HEK293 (cell line): ENCODE measurements at regions not wholly inside any gene's neighbourhood (a gene's known extent, or its start where the extent isn't known, plus 50 kb on each side); places are given as distances from the start of the nearest gene placed in this dataset.

Experiments used
- CTCF ChIA-PET: fragments of 350-600 bp; formaldehyde crosslinking; extraction: SDS; loops from one replicate; lab custom pipeline; 2021; ENCODE audit warnings: antibody characterized with exemption; lab: Yijun Ruan, JAX
- POLR2A ChIA-PET: fragments of 300-600 bp; formaldehyde crosslinking; extraction: SDS; loops from one replicate; lab custom pipeline; 2020; ENCODE audit warnings: antibody characterized with exemption, inconsistent platforms; lab: Yijun Ruan, JAX
- H3K27ac ChIP-seq: fragments of 200-500 bp; sonication (Bioruptor generic); 2 replicates; pipeline ENCODE4 v1.5.1; 2014; ENCODE audit warnings: low read depth, low read length, control low read depth, inconsistent platforms; ENCODE audit errors: extremely low read depth
- H3K36me3 ChIP-seq, 2 experiments: fragments of 200-500 bp in 1 of 2; sonication (Bioruptor generic) in 1 of 2; 1 replicate in 1 of 2; 2 replicates in 1 of 2; pipeline ENCODE4 v1.5.1; 2014 to 2017; ENCODE audit warnings: inconsistent platforms in 2 of 2, low read length in 2 of 2; ENCODE audit not compliant: control insufficient read depth in 2 of 2, insufficient read depth in 1 of 2
- H3K4me1 ChIP-seq: fragments of 200-500 bp; sonication (Bioruptor generic); 2 replicates; pipeline ENCODE4 v1.5.1; 2014; ENCODE audit warnings: mild to moderate bottlenecking, low read length, inconsistent platforms; ENCODE audit not compliant: control insufficient read depth, insufficient read depth
- H3K4me3 ChIP-seq: 2 replicates; pipeline ENCODE4 v1.5.1; 2011; ENCODE audit warnings: low read depth, mild to moderate bottlenecking, control low read depth, low read length, moderate library complexity
- H3K9me3 ChIP-seq: fragments of 200-500 bp; sonication (Bioruptor generic); 2 replicates; pipeline ENCODE4 v1.5.1; 2014; ENCODE audit warnings: low read depth, low read length, inconsistent platforms; ENCODE audit not compliant: control insufficient read depth, insufficient read depth
- BCL6B ChIP-seq: fragments of 450-650 bp; formaldehyde crosslinking; IDR thresholded peaks from 2 replicates; pipeline ENCODE4 v1.5.1; 2017; ENCODE audit warnings: missing biosample characterization, missing genetic modification characterization
- IKZF3 ChIP-seq: fragments of 450-650 bp; IDR thresholded peaks from 2 replicates; pipeline ENCODE4 v1.5.0; 2018; ENCODE audit warnings: missing biosample characterization, mild to moderate bottlenecking, missing genetic modification characterization, moderate library complexity
- KLF16 ChIP-seq: fragments of 450-650 bp; formaldehyde crosslinking; IDR thresholded peaks from 2 replicates; pipeline ENCODE4 v1.5.1; 2017; ENCODE audit warnings: missing biosample characterization, missing genetic modification characterization
- PRDM10 ChIP-seq: fragments of 450-650 bp; formaldehyde crosslinking; IDR thresholded peaks from 2 replicates; pipeline ENCODE4 v1.5.1; 2016; ENCODE audit warnings: missing biosample characterization, missing genetic modification characterization
- PRDM2 ChIP-seq: fragments of 450-650 bp; formaldehyde crosslinking; IDR thresholded peaks from 2 replicates; pipeline ENCODE4 v1.5.1; 2016; ENCODE audit warnings: missing biosample characterization, missing genetic modification characterization, borderline replicate concordance
- SALL2 ChIP-seq: fragments of 450-650 bp; formaldehyde crosslinking; IDR thresholded peaks from 2 replicates; pipeline ENCODE4 v1.5.0; 2017; ENCODE audit warnings: missing biosample characterization, mild to moderate bottlenecking, missing genetic modification characterization, borderline replicate concordance
- SETDB1 ChIP-seq: IDR thresholded peaks from one replicate; pipeline ENCODE4 v1.6.1; 2017; ENCODE audit warnings: mild to moderate bottlenecking, low read length, moderate library complexity, mixed read lengths; ENCODE audit not compliant: insufficient read length
- YY2 ChIP-seq: fragments of 450-650 bp; formaldehyde crosslinking; IDR thresholded peaks from 2 replicates; pipeline ENCODE4 v1.5.1; 2016; ENCODE audit warnings: missing biosample characterization, missing genetic modification characterization
- ZNF148 ChIP-seq: fragments of 450-650 bp; formaldehyde crosslinking; IDR thresholded peaks from 2 replicates; pipeline ENCODE4 v1.5.0; 2017; ENCODE audit warnings: missing biosample characterization, missing genetic modification characterization, borderline replicate concordance
- ZNF169 ChIP-seq: fragments of 450-650 bp; formaldehyde crosslinking; IDR thresholded peaks from 2 replicates; pipeline ENCODE4 v1.5.1; 2016; ENCODE audit warnings: missing biosample characterization, missing genetic modification characterization
- ZNF184 ChIP-seq: fragments of 450-650 bp; IDR thresholded peaks from 2 replicates; pipeline ENCODE4 v1.5.1; 2018; ENCODE audit warnings: missing biosample characterization, mild to moderate bottlenecking, missing genetic modification characterization
- ZNF221 ChIP-seq: fragments of 450-650 bp; formaldehyde crosslinking; IDR thresholded peaks from 2 replicates; pipeline ENCODE4 v1.5.1; 2017; ENCODE audit warnings: missing biosample characterization, missing genetic modification characterization, borderline replicate concordance
- ZNF239 ChIP-seq: fragments of 450-650 bp; formaldehyde crosslinking; IDR thresholded peaks from 2 replicates; pipeline ENCODE4 v1.5.1; 2016; ENCODE audit warnings: missing biosample characterization, missing genetic modification characterization
- ZNF248 ChIP-seq: fragments of 450-650 bp; formaldehyde crosslinking; IDR thresholded peaks from 2 replicates; pipeline ENCODE4 v1.5.1; 2017; ENCODE audit warnings: missing biosample characterization, missing genetic modification characterization
- ZNF292 ChIP-seq: fragments of 450-650 bp; formaldehyde crosslinking; IDR thresholded peaks from 2 replicates; pipeline ENCODE4 v1.5.1; 2016; ENCODE audit warnings: low read depth, missing biosample characterization, missing genetic modification characterization, borderline replicate concordance
- ZNF324 ChIP-seq: fragments of 450-650 bp; formaldehyde crosslinking; IDR thresholded peaks from 2 replicates; pipeline ENCODE4 v1.5.1; 2016; ENCODE audit warnings: missing biosample characterization, missing genetic modification characterization
- ZNF426 ChIP-seq: fragments of 450-650 bp; formaldehyde crosslinking; IDR thresholded peaks from 2 replicates; pipeline ENCODE4 v1.5.1; 2017; ENCODE audit warnings: missing biosample characterization, missing genetic modification characterization, mild to moderate bottlenecking, inconsistent platforms, moderate library complexity
- ZNF510 ChIP-seq: fragments of 450-650 bp; formaldehyde crosslinking; IDR thresholded peaks from 2 replicates; pipeline ENCODE4 v1.5.1; 2018; ENCODE audit warnings: mild to moderate bottlenecking, missing genetic modification characterization, missing biosample characterization; ENCODE audit not compliant: insufficient replicate concordance
- ZNF596 ChIP-seq: fragments of 450-650 bp; IDR thresholded peaks from 2 replicates; pipeline ENCODE4 v1.5.0; 2018; ENCODE audit warnings: missing biosample characterization, mild to moderate bottlenecking, missing genetic modification characterization, moderate library complexity
- ZNF600 ChIP-seq: fragments of 450-650 bp; formaldehyde crosslinking; IDR thresholded peaks from 2 replicates; pipeline ENCODE4 v1.5.1; 2016; ENCODE audit warnings: missing biosample characterization, missing genetic modification characterization
- ZNF660 ChIP-seq: fragments of 450-650 bp; IDR thresholded peaks from 2 replicates; pipeline ENCODE4 v1.5.1; 2018; ENCODE audit warnings: missing biosample characterization, mild to moderate bottlenecking, missing genetic modification characterization

GRCh38 chr3:127069814-127070440 is 87.0 kb downstream of the PLXNA1 start:
- Histone ChIP-seq H3K4me3 (no peak overlapping the region), H3K4me1 (no peaks in the 10 kb centered on the region), H3K27ac (no peak overlapping the region), H3K36me3 (no peaks in the 10 kb centered on the region), H3K9me3 (no peaks in the 10 kb centered on the region)
- CTCF ChIA-PET, result interaction anchor here (1.0 kb wide), 1 partner anchor 318 kb away, joined by 3 read pairs; no protein-coding TSS in a partner anchor
- POLR2A ChIA-PET, result no interaction called here
- TF ChIP-seq ZNF660 (tag by site-specific recombination) (no peak), ZNF169 (tag by site-specific recombination) (no peak), BCL6B (tag by site-specific recombination) (no peak), ZNF239 (no peak), ZNF292 (tag by site-specific recombination) (no peak), ZNF248 (no peak), KLF16 (tag by site-specific recombination) (no peak)

- Histone ChIP-seq H3K4me1 (no peaks in the 10 kb centered on the region), H3K36me3 (no peaks in the 10 kb centered on the region), H3K4me3 (no peak overlapping the region), H3K27ac (no peak overlapping the region), H3K9me3 (no peaks in the 10 kb centered on the region)
- ChIA-PET POLR2A (no interaction called here), CTCF (interaction anchor here (1.0 kb wide), 1 partner anchor 319 kb away, joined by 3 read pairs; no protein-coding TSS in a partner anchor)
- TF ChIP-seq ZNF600 (tag by site-specific recombination), result no peak
- TF ChIP-seq ZNF221 (tag by site-specific recombination), result no peak
- no peak for TF ChIP-seq ZNF324 (tag by site-specific recombination)
- no peak for TF ChIP-seq ZNF184 (tag by site-specific recombination)
- TF ChIP-seq SETDB1, result no peak
- no peak for TF ChIP-seq PRDM10 (tag by site-specific recombination)
- TF ChIP-seq SALL2 (tag by site-specific recombination), result no peak
- TF ChIP-seq YY2 (tag by site-specific recombination), result no peak
- no peak for TF ChIP-seq ZNF596 (tag by site-specific recombination)
- no peak for TF ChIP-seq ZNF510 (tag by site-specific recombination)
- TF ChIP-seq ZNF148 (tag by site-specific recombination), result no peak
- TF ChIP-seq PRDM2, result no peak
- TF ChIP-seq ZNF426 (tag by site-specific recombination), result no peak
- TF ChIP-seq IKZF3, result no peak
Observed at GRCh38 chr3:127070776-127071175, 87.9 kb downstream of the PLXNA1 start.
